KMS-11 (cell line): ENCODE measurements at regions not wholly inside any gene's neighbourhood (a gene's known extent, or its start where the extent isn't known, plus 50 kb on each side); places are given as distances from the start of the nearest gene placed in this dataset.

Source experiments
- H2AFZ ChIP-seq: fragments of 200-600 bp; sonication (generic); 2 replicates; pipeline ENCODE4 v1.6.1; 2016; ENCODE audit warnings: antibody characterized with exemption, mixed run types, low read depth
- H3K27ac ChIP-seq: fragments of 200-600 bp; sonication (generic); 2 replicates; pipeline ENCODE4 v1.6.1; 2016; ENCODE audit warnings: mild to moderate bottlenecking, mixed run types
- H3K27me3 ChIP-seq: fragments of 200-600 bp; sonication (generic); 2 replicates; pipeline ENCODE4 v1.6.1; 2017; ENCODE audit warnings: mild to moderate bottlenecking, low read depth, mixed run types, moderate library complexity; ENCODE audit not compliant: insufficient read depth
- H3K36me3 ChIP-seq: fragments of 200-600 bp; sonication (generic); 2 replicates; pipeline ENCODE4 v1.6.1; 2017; ENCODE audit warnings: mild to moderate bottlenecking, mixed run types; ENCODE audit not compliant: insufficient read depth
- H3K4me1 ChIP-seq: fragments of 200-600 bp; sonication (generic); 2 replicates; pipeline ENCODE4 v1.6.1; 2016; ENCODE audit warnings: mild to moderate bottlenecking, low read depth, mixed run types; ENCODE audit not compliant: poor library complexity, severe bottlenecking
- H3K4me2 ChIP-seq: fragments of 200-600 bp; sonication (generic); 2 replicates; pipeline ENCODE4 v1.7.0; 2016; ENCODE audit warnings: mild to moderate bottlenecking, mixed run types
- H3K4me3 ChIP-seq: fragments of 200-600 bp; sonication (generic); IDR thresholded peaks from 2 replicates; pipeline ENCODE4 v1.6.1; 2017; ENCODE audit warnings: low read depth, low read length, mixed read lengths; ENCODE audit not compliant: insufficient read depth
- H3K79me2 ChIP-seq: fragments of 200-600 bp; sonication (generic); 2 replicates; pipeline ENCODE4 v1.6.1; 2016; ENCODE audit warnings: low read depth, mixed run types; ENCODE audit not compliant: insufficient read depth
- H3K9ac ChIP-seq: fragments of 200-600 bp; sonication (generic); 2 replicates; pipeline ENCODE4 v1.6.1; 2016; ENCODE audit warnings: mild to moderate bottlenecking, mixed run types
- H4K20me1 ChIP-seq: fragments of 200-600 bp; sonication (generic); 2 replicates; pipeline ENCODE4 v1.6.1; 2016; ENCODE audit warnings: mild to moderate bottlenecking, mixed run types; ENCODE audit not compliant: insufficient read depth
- CTCF ChIP-seq: fragments of 200-600 bp; sonication (generic); conservative IDR thresholded peaks from 2 replicates; pipeline ENCODE4 v1.6.1; 2017; ENCODE audit warnings: low read depth, mild to moderate bottlenecking, antibody characterized with exemption, low read length, moderate library complexity, mixed read lengths

DNA sequence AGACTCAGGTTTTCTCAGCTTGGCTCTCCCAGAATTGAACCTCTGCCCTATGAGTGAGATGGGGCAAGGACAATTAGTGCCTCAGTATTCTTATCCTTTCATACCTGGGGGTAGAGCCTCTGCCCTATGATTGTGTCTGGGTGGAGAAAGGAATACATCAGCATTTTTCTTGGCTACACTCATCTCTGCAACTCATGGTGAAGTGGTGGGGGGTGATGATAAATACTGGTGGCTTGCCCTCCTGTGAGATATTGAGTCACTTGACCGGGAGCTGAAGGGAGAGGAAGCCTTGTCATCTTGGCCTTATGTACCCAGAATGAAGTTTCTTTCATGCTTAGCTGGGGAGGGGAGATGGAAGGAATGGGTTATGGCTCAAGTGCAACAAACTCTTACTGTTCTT lies 71.3 kb upstream of the ENOX2 start:
- H3K4me3 ChIP-seq, result no peak overlapping the region
- no peaks in the 10 kb centered on the region for H3K4me1 ChIP-seq
- no peak for TF ChIP-seq CTCF
- no peaks in the 10 kb centered on the region for H4K20me1 ChIP-seq
- H2AFZ ChIP-seq, result no peak overlapping the region
- no peak overlapping the region for H3K27ac ChIP-seq
- no peaks in the 10 kb centered on the region for H3K79me2 ChIP-seq
- no peaks in the 10 kb centered on the region for H3K27me3 ChIP-seq
- H3K36me3 ChIP-seq, result no peaks in the 10 kb centered on the region
- H3K4me2 ChIP-seq, result no peak overlapping the region
- H3K9ac ChIP-seq, result no peak overlapping the region

- Histone ChIP-seq H3K79me2 (no peaks in the 10 kb centered on the region), H3K27ac (no peak overlapping the region), H3K9ac (no peak overlapping the region), H4K20me1 (no peaks in the 10 kb centered on the region), H3K4me3 (no peak overlapping the region), H3K36me3 (no peaks in the 10 kb centered on the region), H3K27me3 (no peaks in the 10 kb centered on the region), H2AFZ (peak overlapping the region; percentile 9; the same call in 1 of the 2 replicates), H3K4me1 (no peaks in the 10 kb centered on the region), H3K4me2 (peak overlapping the region; percentile 9; the same call in 1 of the 2 replicates)
- TF ChIP-seq CTCF, result peak; percentile 68
These were observed 72.9 kb upstream of the ENOX2 start for GRCh38 chrX:130975947-130976346.

- Histone ChIP-seq H3K9ac (no peak overlapping the region), H4K20me1 (no peaks in the 10 kb centered on the region), H3K27ac (no peak overlapping the region), H3K4me3 (no peak overlapping the region), H3K36me3 (no peaks in the 10 kb centered on the region), H3K27me3 (no peaks in the 10 kb centered on the region), H2AFZ (no peak overlapping the region), H3K79me2 (no peaks in the 10 kb centered on the region), H3K4me2 (no peak overlapping the region), H3K4me1 (no peaks in the 10 kb centered on the region)
- no peak for TF ChIP-seq CTCF
These were observed 76.3 kb upstream of the ARHGAP36 start for GRCh38 chrX:130981836-130982235.

GRCh38 chrX:130984782-130985181 lies 73.4 kb upstream of the ARHGAP36 start:
- TF ChIP-seq CTCF, result no peak
- no peak overlapping the region for H2AFZ ChIP-seq
- H3K79me2 ChIP-seq, result no peaks in the 10 kb centered on the region
- H3K27me3 ChIP-seq, result no peaks in the 10 kb centered on the region
- no peak overlapping the region for H3K4me3 ChIP-seq
- H3K9ac ChIP-seq, result no peak overlapping the region
- H3K27ac ChIP-seq, result no peak overlapping the region
- H4K20me1 ChIP-seq, result no peaks in the 10 kb centered on the region
- no peaks in the 10 kb centered on the region for H3K4me1 ChIP-seq
- no peak overlapping the region for H3K4me2 ChIP-seq
- H3K36me3 ChIP-seq, result no peaks in the 10 kb centered on the region

GRCh38 chrX:130987241-130987640 lies 70.9 kb upstream of the ARHGAP36 start:
- no peak overlapping the region for H3K4me2 ChIP-seq
- no peak overlapping the region for H2AFZ ChIP-seq
- TF ChIP-seq CTCF, result no peak
- H3K4me3 ChIP-seq, result no peak overlapping the region
- H3K9ac ChIP-seq, result no peak overlapping the region
- no peaks in the 10 kb centered on the region for H3K4me1 ChIP-seq
- H3K27ac ChIP-seq, result no peak overlapping the region
- no peaks in the 10 kb centered on the region for H3K79me2 ChIP-seq
- H3K36me3 ChIP-seq, result no peaks in the 10 kb centered on the region
- H3K27me3 ChIP-seq, result no peaks in the 10 kb centered on the region
- H4K20me1 ChIP-seq, result no peaks in the 10 kb centered on the region
